ENCODE measurements at regions not wholly inside any gene's neighbourhood (a gene's known extent, or its start where the extent isn't known, plus 50 kb on each side); places are given as distances from the start of the nearest gene placed in this dataset.

- Mint-ChIP-seq H3K4me1 (peaks cover 23% of the 10 kb centered on the region), H3K27ac (no peak overlapping the region), H3K4me3 (no peak overlapping the region), H3K36me3 (ENCODE audit: low read depth) (no peaks in the 10 kb centered on the region), H3K9me3 (no peaks in the 10 kb centered on the region), H3K27me3 (ENCODE audit: insufficient read depth) (no peaks in the 10 kb centered on the region)
- no peak overlapping the region for H3K4me3 ChIP-seq (ENCODE audit: low read length)
- 89 to 100% methylated on average over 4 to 7 of the region's 7 CpGs for WGBS, 2 experiments (ENCODE audit: insufficient coverage in 1 of 2, insufficient read length in 1 of 2)
- DNase-seq, result no peak
- H3K9ac ChIP-seq (ENCODE audit: extremely low read depth, low read length, poor library complexity, severe bottlenecking), result no peak overlapping the region
- peaks cover 19% of the 10 kb centered on the region for H3K4me1 ChIP-seq (ENCODE audit: control insufficient read depth, insufficient read depth, low read length)
- H3K36me3 ChIP-seq (ENCODE audit: control insufficient read depth, insufficient read depth, low read length), result no peaks in the 10 kb centered on the region
- no peak for TF ChIP-seq CTCF (conservative IDR thresholded peaks at IDR 0.05)
- no peaks in the 10 kb centered on the region for H3K9me3 ChIP-seq (ENCODE audit: control insufficient read depth, low read length)
- H3K27ac ChIP-seq (ENCODE audit: low read depth, low read length), result no peak overlapping the region
- H3K27me3 ChIP-seq (ENCODE audit: control insufficient read depth, insufficient read depth, low read length, poor library complexity, severe bottlenecking), result no peaks in the 10 kb centered on the region
Measured at GRCh38 chr3:72586694-72587093, 261.6 kb downstream of the SHQ1 start.

GRCh38 chr3:72585966-72586365, 262.3 kb downstream of the SHQ1 start:
- no peak for TF ChIP-seq CTCF (conservative IDR thresholded peaks at IDR 0.05)
- no peak overlapping the region for H3K4me3 Mint-ChIP-seq
- no peaks in the 10 kb centered on the region for H3K9me3 ChIP-seq (ENCODE audit: control insufficient read depth, low read length)
- no peak overlapping the region for H3K9ac ChIP-seq (ENCODE audit: extremely low read depth, low read length, poor library complexity, severe bottlenecking)
- H3K36me3 Mint-ChIP-seq (ENCODE audit: low read depth), result no peaks in the 10 kb centered on the region
- H3K27me3 Mint-ChIP-seq (ENCODE audit: insufficient read depth), result no peaks in the 10 kb centered on the region
- peaks cover 16% of the 10 kb centered on the region for H3K4me1 Mint-ChIP-seq
- no peak overlapping the region for H3K27ac Mint-ChIP-seq
- no peak overlapping the region for H3K27ac ChIP-seq (ENCODE audit: low read depth, low read length)
- no peaks in the 10 kb centered on the region for H3K27me3 ChIP-seq (ENCODE audit: control insufficient read depth, insufficient read depth, low read length, poor library complexity, severe bottlenecking)
- no peaks in the 10 kb centered on the region for H3K36me3 ChIP-seq (ENCODE audit: control insufficient read depth, insufficient read depth, low read length)
- H3K9me3 Mint-ChIP-seq, result no peaks in the 10 kb centered on the region
- H3K4me1 ChIP-seq (ENCODE audit: control insufficient read depth, insufficient read depth, low read length), result peaks cover 13% of the 10 kb centered on the region
- no peak overlapping the region for H3K4me3 ChIP-seq (ENCODE audit: low read length)
- no peak for DNase-seq
- 93 to 100% methylated on average over 4 of the region's 4 CpGs for WGBS, 2 experiments (ENCODE audit: insufficient coverage in 1 of 2, insufficient read length in 1 of 2)

- Mint-ChIP-seq H3K27me3 (ENCODE audit: insufficient read depth) (no peaks in the 10 kb centered on the region), H3K27ac (no peak overlapping the region), H3K36me3 (ENCODE audit: low read depth) (no peaks in the 10 kb centered on the region), H3K4me3 (no peak overlapping the region), H3K9me3 (no peaks in the 10 kb centered on the region), H3K4me1 (peaks cover 11% of the 10 kb centered on the region)
- Histone ChIP-seq H3K9me3 (ENCODE audit: control insufficient read depth, low read length) (no peaks in the 10 kb centered on the region), H3K4me1 (ENCODE audit: control insufficient read depth, insufficient read depth, low read length) (no peaks in the 10 kb centered on the region), H3K4me3 (ENCODE audit: low read length) (no peak overlapping the region), H3K9ac (ENCODE audit: extremely low read depth, low read length, poor library complexity, severe bottlenecking) (no peak overlapping the region), H3K36me3 (ENCODE audit: control insufficient read depth, insufficient read depth, low read length) (no peaks in the 10 kb centered on the region), H3K27me3 (ENCODE audit: control insufficient read depth, insufficient read depth, low read length, poor library complexity, severe bottlenecking) (no peaks in the 10 kb centered on the region), H3K27ac (ENCODE audit: low read depth, low read length) (no peak overlapping the region)
- TF ChIP-seq CTCF (conservative IDR thresholded peaks at IDR 0.05), result no peak
- WGBS, 2 experiments (ENCODE audit: insufficient coverage in 1 of 2, insufficient read length in 1 of 2), result 89 to 100% methylated on average over 1 to 2 of the region's 2 CpGs
- DNase-seq, result no peak
Measured at GRCh38 chr3:72584262-72584661, 264.0 kb downstream of the SHQ1 start.
